ENCODE measurements at regions not wholly inside any gene's neighbourhood (a gene's known extent, or its start where the extent isn't known, plus 50 kb on each side); places are given as distances from the start of the nearest gene placed in this dataset.
"Not testable (repeated sequence)": the region's sequence is repeated elsewhere in the genome, so short reads cannot be mapped to it uniquely, and the experiment has no call there.

- no peak for TF ChIP-seq CTCF (IDR thresholded peaks at IDR 0.05; ENCODE audit: low read depth, low read length)
- H3K4me3 ChIP-seq (ENCODE audit: low read depth, low read length) = no peak overlapping the region
Observed at GRCh38 chr10:30688456-30688855, 58.9 kb upstream of the LYZL2 start.

DNA sequence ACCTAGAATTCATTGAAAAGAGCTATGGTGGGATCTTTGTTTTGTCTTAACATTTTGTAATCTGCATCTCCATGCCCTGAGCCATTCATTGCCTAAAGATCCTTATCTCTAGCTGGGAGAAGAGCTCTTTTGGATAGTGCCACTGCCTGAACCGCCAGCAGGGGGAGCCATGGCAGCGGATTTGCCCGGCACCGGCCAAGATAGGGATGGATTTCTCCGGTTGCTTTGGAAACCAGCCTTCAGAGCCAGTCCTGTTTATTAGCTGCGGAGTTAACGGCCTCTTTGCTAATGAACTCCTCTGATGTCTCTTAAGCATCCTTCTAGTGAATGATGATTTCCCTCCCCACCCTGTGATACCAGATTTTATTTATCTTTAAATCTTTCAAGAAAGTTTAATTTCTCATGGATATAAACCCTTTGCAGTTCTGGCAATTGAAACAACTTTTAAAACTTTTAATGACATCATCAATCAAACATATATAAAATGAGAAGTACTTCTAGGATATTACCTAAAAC, 58.2 kb upstream of the LYZL2 start:
- no peak overlapping the region for H3K4me3 ChIP-seq (ENCODE audit: low read depth, low read length)
- peak; percentile 89 for TF ChIP-seq CTCF (IDR thresholded peaks at IDR 0.05; ENCODE audit: low read depth, low read length)

GRCh38 chr10:30686708-30687107, 57.2 kb upstream of the LYZL2 start:
- no peak for TF ChIP-seq CTCF (IDR thresholded peaks at IDR 0.05; ENCODE audit: low read depth, low read length)
- no peak overlapping the region for H3K4me3 ChIP-seq (ENCODE audit: low read depth, low read length)

DNA sequence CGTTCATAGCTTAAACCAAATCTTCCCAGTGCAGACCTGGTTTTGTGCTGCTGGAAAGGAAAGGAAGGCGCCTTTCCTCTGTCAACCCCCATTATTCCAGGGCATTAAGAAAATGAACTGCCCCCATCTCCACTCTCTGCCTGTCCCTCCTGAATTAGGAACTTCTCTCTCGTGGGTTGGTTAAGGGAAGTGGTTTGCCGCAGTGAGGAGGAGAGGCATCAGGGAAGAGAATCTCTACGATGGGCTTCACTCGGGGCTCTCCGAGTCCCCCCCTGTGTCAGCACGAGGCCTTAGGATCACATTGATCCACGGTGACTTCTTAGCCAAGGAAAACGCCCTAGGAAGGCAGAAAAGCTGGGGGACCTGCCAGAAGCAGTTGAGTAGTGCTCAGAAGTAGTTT, 53.9 kb upstream of the LYZL2 start:
- no peak overlapping the region for H3K4me3 ChIP-seq (ENCODE audit: low read depth, low read length)
- no peak for TF ChIP-seq CTCF (IDR thresholded peaks at IDR 0.05; ENCODE audit: low read depth, low read length)

DNA sequence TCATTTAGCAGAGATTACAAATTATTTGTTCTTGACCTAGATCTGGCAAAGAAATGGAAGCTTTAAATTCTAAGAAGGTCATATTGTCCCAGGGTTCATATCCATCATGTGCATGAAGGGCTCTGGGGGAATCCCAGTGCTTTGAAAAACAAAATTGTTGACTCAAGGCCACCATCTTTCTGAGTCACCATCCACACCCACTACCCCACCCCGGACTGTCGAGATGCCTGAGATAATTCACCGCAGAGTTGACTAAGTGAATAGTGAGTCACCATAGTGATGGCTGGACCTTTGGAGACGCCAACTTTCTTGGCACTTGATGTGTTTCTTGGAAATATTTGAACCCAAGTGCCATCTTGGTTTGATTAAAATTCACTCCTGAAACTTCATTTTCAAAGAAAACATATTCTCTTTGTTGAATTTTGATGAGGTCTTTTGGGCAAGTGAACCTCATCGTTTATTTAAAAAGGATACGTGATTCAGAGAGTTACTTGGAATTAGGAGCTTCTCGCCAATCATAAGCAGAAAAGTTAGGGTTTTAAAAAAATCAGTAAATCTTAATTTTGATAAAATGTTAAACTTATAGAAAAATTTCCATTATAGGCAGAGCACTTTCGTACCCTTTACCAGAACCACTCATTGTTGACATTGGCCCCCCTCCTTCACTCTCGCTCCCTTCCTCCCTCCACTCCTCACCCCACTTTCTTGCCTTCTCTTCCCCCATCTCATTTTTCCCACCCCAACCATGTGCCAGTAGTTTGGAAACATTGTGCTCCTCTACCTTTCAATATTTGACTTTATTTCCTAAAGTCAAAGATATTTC, 53.0 kb upstream of the LYZL2 start:
- H3K4me3 ChIP-seq (ENCODE audit: low read depth, low read length) = not testable (repeated sequence)

- TF ChIP-seq CTCF (IDR thresholded peaks at IDR 0.05; ENCODE audit: low read depth, low read length) = no peak
Observed at GRCh38 chr10:30680908-30681307, 51.4 kb upstream of the LYZL2 start.

More at GRCh38 chr10:30680908-30681307, 51.4 kb upstream of the LYZL2 start:
- H3K4me3 ChIP-seq (ENCODE audit: low read depth, low read length) = no peak overlapping the region

Measured in WI38 (cell line).